Neural cell (in vitro differentiated cells): ENCODE measurements at regions not wholly inside any gene's neighbourhood (a gene's known extent, or its start where the extent isn't known, plus 50 kb on each side); places are given as distances from the start of the nearest gene placed in this dataset.

Experiments used
- EP300 ChIP-seq: fragments of 450-650 bp; conservative IDR thresholded peaks from 2 replicates; pipeline ENCODE4 v1.6.1; 2014; ENCODE audit warnings: antibody characterized with exemption, mild to moderate bottlenecking, moderate library complexity; ENCODE audit not compliant: poor library complexity, severe bottlenecking
- EZH2 ChIP-seq: fragments of 200-600, 300-800 bp; shearing (Covaris generic), sonication (generic); IDR thresholded peaks from 2 replicates; pipeline ENCODE4 v1.6.1; 2014; ENCODE audit warnings: antibody characterized with exemption, low read length, borderline replicate concordance, mild to moderate bottlenecking; ENCODE audit not compliant: insufficient read depth, poor library complexity, severe bottlenecking
- MXI1 ChIP-seq: fragments of 450-650 bp; conservative IDR thresholded peaks from 2 replicates; pipeline ENCODE4 v1.6.1; 2014; ENCODE audit warnings: antibody characterized with exemption, mild to moderate bottlenecking; ENCODE audit not compliant: poor library complexity, severe bottlenecking
- POLR2AphosphoS5 ChIP-seq: IDR thresholded peaks from 2 replicates; pipeline ENCODE4 v1.6.1; 2012
- RAD21 ChIP-seq: fragments of 450-650 bp; conservative IDR thresholded peaks from 2 replicates; pipeline ENCODE4 v1.6.1; 2014; ENCODE audit warnings: antibody characterized with exemption, mild to moderate bottlenecking, moderate library complexity
- SMC3 ChIP-seq: fragments of 450-650 bp; conservative IDR thresholded peaks from 2 replicates; pipeline ENCODE4 v1.6.1; 2014; ENCODE audit warnings: antibody characterized with exemption, mild to moderate bottlenecking, moderate library complexity; ENCODE audit not compliant: poor library complexity
- TAF1 ChIP-seq: IDR thresholded peaks from 2 replicates; pipeline ENCODE4 v1.6.1; 2012; ENCODE audit warnings: low read depth
- TF ChIP-seq, protein P1 (sequence below): IDR thresholded peaks from 2 replicates; pipeline ENCODE4 v1.6.1; 2012; ENCODE audit warnings: borderline replicate concordance
- TF ChIP-seq, protein P2 (sequence below): fragments of 450-650 bp; IDR thresholded peaks from 2 replicates; pipeline ENCODE4 v1.5.1; 2014; ENCODE audit warnings: antibody characterized with exemption, mild to moderate bottlenecking, moderate library complexity; ENCODE audit not compliant: poor library complexity, severe bottlenecking

DNA sequence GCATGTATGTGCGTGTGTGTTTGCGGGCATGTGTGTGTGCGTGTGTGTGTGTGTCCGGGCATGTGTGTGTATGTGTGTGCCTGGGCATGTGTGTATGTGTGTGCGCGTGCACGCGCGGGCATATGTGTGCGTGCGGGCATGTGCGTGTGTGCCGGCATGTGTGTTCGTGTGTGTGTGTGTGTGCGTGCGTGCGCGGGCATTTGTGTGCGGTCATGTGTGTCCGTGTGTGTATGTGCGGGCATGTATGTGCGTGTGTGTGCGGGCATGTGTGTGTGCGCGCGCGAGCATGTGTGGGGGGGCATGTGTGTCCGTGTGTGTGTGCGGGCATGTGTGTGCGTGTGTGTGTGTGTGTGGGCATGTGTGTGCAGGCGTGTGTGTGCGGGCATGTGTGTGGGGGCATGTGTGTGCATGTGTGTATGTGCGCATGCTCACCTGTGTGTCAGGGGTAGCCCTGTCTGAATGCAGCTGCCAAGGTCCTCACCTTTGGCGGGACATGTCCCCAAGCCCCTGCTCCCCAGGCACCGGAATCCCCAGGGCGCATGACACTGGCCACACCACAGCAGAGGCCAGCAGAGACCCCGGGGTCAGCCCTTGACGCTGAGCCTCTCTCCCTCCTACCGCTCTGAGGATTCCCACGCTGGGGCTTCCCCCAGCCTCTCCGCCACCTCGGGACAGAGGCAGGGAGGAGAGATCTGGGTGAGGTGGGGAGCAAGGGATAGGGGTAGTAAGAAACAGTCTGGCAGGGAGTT lies 109.5 kb upstream of the NCOR2 start:
- TF ChIP-seq EZH2 (no peak), EP300 (no peak), TAF1 (no peak), RAD21 (no peak), POLR2AphosphoS5 (no peak), SMC3 (no peak), MXI1 (no peak)
- TF ChIP-seq, protein P1, sequence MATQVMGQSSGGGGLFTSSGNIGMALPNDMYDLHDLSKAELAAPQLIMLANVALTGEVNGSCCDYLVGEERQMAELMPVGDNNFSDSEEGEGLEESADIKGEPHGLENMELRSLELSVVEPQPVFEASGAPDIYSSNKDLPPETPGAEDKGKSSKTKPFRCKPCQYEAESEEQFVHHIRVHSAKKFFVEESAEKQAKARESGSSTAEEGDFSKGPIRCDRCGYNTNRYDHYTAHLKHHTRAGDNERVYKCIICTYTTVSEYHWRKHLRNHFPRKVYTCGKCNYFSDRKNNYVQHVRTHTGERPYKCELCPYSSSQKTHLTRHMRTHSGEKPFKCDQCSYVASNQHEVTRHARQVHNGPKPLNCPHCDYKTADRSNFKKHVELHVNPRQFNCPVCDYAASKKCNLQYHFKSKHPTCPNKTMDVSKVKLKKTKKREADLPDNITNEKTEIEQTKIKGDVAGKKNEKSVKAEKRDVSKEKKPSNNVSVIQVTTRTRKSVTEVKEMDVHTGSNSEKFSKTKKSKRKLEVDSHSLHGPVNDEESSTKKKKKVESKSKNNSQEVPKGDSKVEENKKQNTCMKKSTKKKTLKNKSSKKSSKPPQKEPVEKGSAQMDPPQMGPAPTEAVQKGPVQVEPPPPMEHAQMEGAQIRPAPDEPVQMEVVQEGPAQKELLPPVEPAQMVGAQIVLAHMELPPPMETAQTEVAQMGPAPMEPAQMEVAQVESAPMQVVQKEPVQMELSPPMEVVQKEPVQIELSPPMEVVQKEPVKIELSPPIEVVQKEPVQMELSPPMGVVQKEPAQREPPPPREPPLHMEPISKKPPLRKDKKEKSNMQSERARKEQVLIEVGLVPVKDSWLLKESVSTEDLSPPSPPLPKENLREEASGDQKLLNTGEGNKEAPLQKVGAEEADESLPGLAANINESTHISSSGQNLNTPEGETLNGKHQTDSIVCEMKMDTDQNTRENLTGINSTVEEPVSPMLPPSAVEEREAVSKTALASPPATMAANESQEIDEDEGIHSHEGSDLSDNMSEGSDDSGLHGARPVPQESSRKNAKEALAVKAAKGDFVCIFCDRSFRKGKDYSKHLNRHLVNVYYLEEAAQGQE: no peak
- TF ChIP-seq, protein P2, sequence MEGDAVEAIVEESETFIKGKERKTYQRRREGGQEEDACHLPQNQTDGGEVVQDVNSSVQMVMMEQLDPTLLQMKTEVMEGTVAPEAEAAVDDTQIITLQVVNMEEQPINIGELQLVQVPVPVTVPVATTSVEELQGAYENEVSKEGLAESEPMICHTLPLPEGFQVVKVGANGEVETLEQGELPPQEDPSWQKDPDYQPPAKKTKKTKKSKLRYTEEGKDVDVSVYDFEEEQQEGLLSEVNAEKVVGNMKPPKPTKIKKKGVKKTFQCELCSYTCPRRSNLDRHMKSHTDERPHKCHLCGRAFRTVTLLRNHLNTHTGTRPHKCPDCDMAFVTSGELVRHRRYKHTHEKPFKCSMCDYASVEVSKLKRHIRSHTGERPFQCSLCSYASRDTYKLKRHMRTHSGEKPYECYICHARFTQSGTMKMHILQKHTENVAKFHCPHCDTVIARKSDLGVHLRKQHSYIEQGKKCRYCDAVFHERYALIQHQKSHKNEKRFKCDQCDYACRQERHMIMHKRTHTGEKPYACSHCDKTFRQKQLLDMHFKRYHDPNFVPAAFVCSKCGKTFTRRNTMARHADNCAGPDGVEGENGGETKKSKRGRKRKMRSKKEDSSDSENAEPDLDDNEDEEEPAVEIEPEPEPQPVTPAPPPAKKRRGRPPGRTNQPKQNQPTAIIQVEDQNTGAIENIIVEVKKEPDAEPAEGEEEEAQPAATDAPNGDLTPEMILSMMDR: no peak
